B cell (primary cell): ENCODE measurements at regions not wholly inside any gene's neighbourhood (a gene's known extent, or its start where the extent isn't known, plus 50 kb on each side); places are given as distances from the start of the nearest gene placed in this dataset.

Experiments used
- ATAC-seq: fragments of 200-7000 bp; cut with Tn5 transposase; one replicate; pipeline ENCODE4 v1.10.0; 2021; ENCODE audit warnings: low read depth, mild to moderate bottlenecking, moderate number of reproducible peaks, moderate library complexity
- CTCF ChIA-PET: fragments of 350-600 bp; sonication (Branson Sonifier 250); formaldehyde crosslinking; loops from one replicate; lab custom pipeline; 2021; ENCODE audit warnings: antibody characterized with exemption, inconsistent platforms; lab: Charles Lee
- POLR2A ChIA-PET: fragments of 350-600 bp; sonication (Branson Sonifier 250); formaldehyde crosslinking; loops from one replicate; lab custom pipeline; 2021; ENCODE audit warnings: antibody characterized with exemption; lab: Charles Lee
- DNase-seq: peaks from one replicate; pipeline ENCODE4 v3.0.0; 2013
- H2AFZ ChIP-seq: 2 replicates; pipeline ENCODE4 v1.6.1; 2012; ENCODE audit warnings: mild to moderate bottlenecking, low read depth, low read length; ENCODE audit not compliant: insufficient read depth, poor library complexity, severe bottlenecking
- H3K27ac ChIP-seq, 2 donors: 1 replicate in 1 of 2; 2 replicates in 1 of 2; pipeline ENCODE4 v1.5.1; 2012 to 2013; ENCODE audit warnings: low read length in 2 of 2, mild to moderate bottlenecking in 2 of 2, moderate library complexity in 1 of 2
- H3K27me3 ChIP-seq, 4 experiments: fragments of 200-600 bp in 1 of 4; sonication (generic) in 1 of 4; replicated peaks in 1 of 4; 1 replicate in 2 of 4; 2 replicates in 2 of 4; pipeline versions ENCODE4 v1.6.1 to v1.7.0; 2013 to 2016; ENCODE audit warnings: low read length in 3 of 4, mild to moderate bottlenecking in 2 of 4, mixed read lengths in 1 of 4, moderate library complexity in 1 of 4; ENCODE audit not compliant: insufficient read depth in 4 of 4, control insufficient read depth in 3 of 4; ENCODE audit errors: control extremely low read depth in 1 of 4
- H3K36me3 ChIP-seq, 2 experiments: replicated peaks in 1 of 2; 1 replicate in 1 of 2; 2 replicates in 1 of 2; pipeline versions ENCODE4 v1.6.1 to v1.7.1; 2013; ENCODE audit warnings: low read length in 1 of 2; ENCODE audit not compliant: insufficient read depth in 2 of 2, control insufficient read depth in 1 of 2; ENCODE audit errors: control extremely low read depth in 1 of 2, extremely low read depth in 1 of 2
- H3K4me1 ChIP-seq, 2 donors: fragments of 200-600 bp in 1 of 2; sonication (generic) in 1 of 2; 1 replicate in 1 of 2; 2 replicates in 1 of 2; pipeline versions ENCODE4 v1.5.1 to v1.6.1; 2013 to 2017; ENCODE audit warnings: low read length in 2 of 2; ENCODE audit not compliant: control insufficient read depth in 2 of 2, insufficient read depth in 2 of 2
- H3K4me2 ChIP-seq: replicated peaks from 2 replicates; pipeline ENCODE3; 2012; ENCODE audit warnings: mild to moderate bottlenecking, low read depth, low read length; ENCODE audit not compliant: poor library complexity, severe bottlenecking
- H3K4me3 ChIP-seq, 5 experiments: fragments of 200-600 bp in 1 of 5; sonication (generic) in 1 of 5; 1 replicate in 3 of 5; 2 replicates in 2 of 5; pipeline versions ENCODE4 v1.5.1 to v1.7.0; 2011 to 2016; ENCODE audit warnings: low read length in 4 of 5, mild to moderate bottlenecking in 4 of 5, low read depth in 2 of 5, control low read depth in 1 of 5, moderate library complexity in 1 of 5; ENCODE audit not compliant: insufficient read depth in 1 of 5; ENCODE audit errors: control extremely low read depth in 1 of 5, extremely low read depth in 1 of 5
- H3K79me2 ChIP-seq: fragments of 200-600 bp; sonication (generic); one replicate; pipeline ENCODE4 v1.6.0; 2016; ENCODE audit warnings: low read length; ENCODE audit not compliant: control insufficient read depth, insufficient read depth
- H3K9ac ChIP-seq: fragments of 200-600 bp; sonication (generic); 2 replicates; pipeline ENCODE4 v1.6.1; 2017; ENCODE audit warnings: mild to moderate bottlenecking, low read length, moderate library complexity
- H3K9me3 ChIP-seq, 3 donors: one replicate each; pipeline versions ENCODE4 v1.6.1 to v1.7.1; 2013; ENCODE audit warnings: low read length in 2 of 3; ENCODE audit not compliant: control insufficient read depth in 2 of 3, insufficient read depth in 1 of 3; ENCODE audit errors: control extremely low read depth in 1 of 3
- H4K20me1 ChIP-seq: 2 replicates; pipeline ENCODE4 v1.6.0; 2012; ENCODE audit warnings: mild to moderate bottlenecking, low read length; ENCODE audit not compliant: insufficient read depth, control insufficient read depth, poor library complexity, severe bottlenecking
- H3K27ac Mint-ChIP-seq: one replicate; pipeline ENCODE4 v1.8.0; 2021; ENCODE audit warnings: mixed read lengths
- H3K27me3 Mint-ChIP-seq: one replicate; pipeline ENCODE4 v1.8.0; 2021; ENCODE audit warnings: mixed read lengths
- H3K4me1 Mint-ChIP-seq: one replicate; pipeline ENCODE4 v1.8.0; 2021; ENCODE audit warnings: mixed read lengths
- H3K4me3 Mint-ChIP-seq: one replicate; pipeline ENCODE4 v1.8.0; 2021; ENCODE audit warnings: mixed read lengths
- H3K9me3 Mint-ChIP-seq: one replicate; pipeline ENCODE4 v1.8.0; 2022; ENCODE audit warnings: mixed read lengths; ENCODE audit not compliant: insufficient read depth
- CTCF ChIP-seq: fragments of 200-600 bp; IDR thresholded peaks from one replicate; pipeline ENCODE4 v1.8.0; 2022; ENCODE audit warnings: antibody characterized with exemption, mild to moderate bottlenecking
- EZH2 ChIP-seq: IDR thresholded peaks from 2 replicates; pipeline ENCODE4 v1.6.1; 2012; ENCODE audit warnings: borderline replicate concordance, low read depth, mild to moderate bottlenecking, moderate library complexity, low read length; ENCODE audit not compliant: insufficient read depth, poor library complexity, severe bottlenecking
- WGBS: methylation state at CpG from one replicate; pipeline ENCODE4 v1.1.5; 2013; ENCODE audit warnings: missing lambda C conversion rate; ENCODE audit not compliant: insufficient coverage; 5-methylcytosine and 5-hydroxymethylcytosine counted together
- intact Hi-C: fragments of 100-400 bp; cut with micrococcal nuclease; formaldehyde crosslinking; loops from one replicate; pipeline ENCODE4 v1.10.0; 2022

- Histone ChIP-seq H3K9ac (no peak overlapping the region), H3K4me3 (no peak overlapping the region), H3K27ac (no peak overlapping the region), H3K36me3 (no peaks in the 10 kb centered on the region), H3K4me2 (no peak overlapping the region), H2AFZ (no peak overlapping the region), H3K27me3 (no peaks in the 10 kb centered on the region), H3K9me3 (peaks cover 0 to 4% (median 0%) of the 10 kb centered on the region in 3 donors), H4K20me1 (no peaks in the 10 kb centered on the region), H3K4me1 (peaks cover 0 to 5% of the 10 kb centered on the region in 2 donors), H3K79me2 (no peaks in the 10 kb centered on the region)
- Mint-ChIP-seq H3K27me3 (peaks cover 20% of the 10 kb centered on the region), H3K4me1 (no peaks in the 10 kb centered on the region), H3K4me3 (no peak overlapping the region), H3K27ac (no peak overlapping the region), H3K9me3 (peaks cover 2% of the 10 kb centered on the region)
- intact Hi-C loops = no loop called here
- WGBS = 93% methylated on average over 5 of the region's 13 CpGs
- TF ChIP-seq CTCF (no peak), EZH2 (no peak)
- no peak for DNase-seq
- ATAC-seq = no peak
- POLR2A ChIA-PET = no interaction called here
- CTCF ChIA-PET = no interaction called here
Measured at GRCh38 chr18:56458770-56459712, 179.4 kb downstream of the TXNL1 start.

GRCh38 chr18:56455874-56456273 lies 182.5 kb downstream of the TXNL1 start:
- Histone ChIP-seq H2AFZ (no peak overlapping the region), H3K9ac (no peak overlapping the region), H3K27me3 (no peaks in the 10 kb centered on the region), H4K20me1 (no peaks in the 10 kb centered on the region), H3K4me3 (no peak overlapping the region), H3K4me2 (no peak overlapping the region), H3K27ac (no peak overlapping the region), H3K79me2 (no peaks in the 10 kb centered on the region), H3K4me1 (peaks cover 0 to 5% of the 10 kb centered on the region in 2 donors), H3K9me3 (peaks cover 0 to under 1% (median 0%) of the 10 kb centered on the region in 3 donors), H3K36me3 (no peaks in the 10 kb centered on the region)
- POLR2A ChIA-PET = no interaction called here
- no peak for TF ChIP-seq EZH2
- TF ChIP-seq CTCF = no peak
- H3K4me3 Mint-ChIP-seq = no peak overlapping the region
- WGBS = no CpG with 5 or more reads among the region's 2 CpGs
- ATAC-seq = no peak
- CTCF ChIA-PET = no interaction called here
- H3K27me3 Mint-ChIP-seq = peaks cover 29% of the 10 kb centered on the region
- intact Hi-C loops = no loop called here
- no peak overlapping the region for H3K27ac Mint-ChIP-seq
- H3K4me1 Mint-ChIP-seq = no peaks in the 10 kb centered on the region
- DNase-seq = no peak
- peaks cover 2% of the 10 kb centered on the region for H3K9me3 Mint-ChIP-seq
